HL-60 (cell line): ENCODE measurements at regions not wholly inside any gene's neighbourhood (a gene's known extent, or its start where the extent isn't known, plus 50 kb on each side); places are given as distances from the start of the nearest gene placed in this dataset.

Experiments
- CTCF ChIP-seq: IDR thresholded peaks from one replicate; pipeline ENCODE4 v1.5.1; 2011; ENCODE audit warnings: low read length, control low read depth, inconsistent platforms; ENCODE audit not compliant: insufficient read depth
- GABPA ChIP-seq: IDR thresholded peaks from 2 replicates; pipeline ENCODE4 v1.6.1; 2012; ENCODE audit warnings: low read depth
- POLR2AphosphoS5 ChIP-seq: IDR thresholded peaks from 2 replicates; pipeline ENCODE4 v1.6.1; 2012; ENCODE audit warnings: low read depth
- REST ChIP-seq: IDR thresholded peaks from 2 replicates; pipeline ENCODE4 v1.6.1; 2012; ENCODE audit warnings: low read depth; ENCODE audit not compliant: insufficient replicate concordance
- SPI1 ChIP-seq: IDR thresholded peaks from 2 replicates; pipeline ENCODE4 v1.6.1; 2012; ENCODE audit warnings: low read depth, mild to moderate bottlenecking, borderline replicate concordance

DNA sequence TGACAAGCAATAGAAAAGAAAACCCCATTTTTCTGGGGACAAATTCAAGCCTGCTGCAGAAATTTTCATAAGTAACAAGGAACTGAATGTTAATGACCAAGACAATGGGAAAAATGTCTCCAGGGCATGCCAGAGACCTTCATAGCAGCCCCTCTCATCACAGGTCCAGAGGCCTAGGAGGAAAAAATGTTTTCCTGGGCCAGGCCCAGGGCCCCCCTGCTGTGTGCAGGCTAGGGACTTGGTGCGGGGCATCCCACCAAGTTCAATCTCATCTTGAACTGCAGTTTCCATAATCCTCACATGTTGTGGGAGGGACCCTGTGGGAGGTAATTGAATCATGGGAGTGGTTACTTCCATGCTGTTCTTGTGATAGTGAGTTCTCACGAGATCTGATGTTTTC lies 211.5 kb upstream of the GRIA3 start:
- TF ChIP-seq POLR2AphosphoS5, result no peak
- TF ChIP-seq CTCF, result no peak
- TF ChIP-seq REST, result no peak
- no peak for TF ChIP-seq GABPA
- no peak for TF ChIP-seq SPI1
